Heart right ventricle (tissue), 16 donors: ENCODE measurements at regions not wholly inside any gene's neighbourhood (a gene's known extent, or its start where the extent isn't known, plus 50 kb on each side); places are given as distances from the start of the nearest gene placed in this dataset.

ENCODE experiments used
- ATAC-seq, 8 donors: fragments of 200-7000 bp; cut with Tn5 transposase; one replicate each; pipeline ENCODE4 v1.9.1; 2020; ENCODE audit warnings: mild to moderate bottlenecking in 8 of 8, moderate library complexity in 8 of 8, moderate number of reproducible peaks in 1 of 8
- DNase-seq, 2 donors: peaks; one replicate each; pipeline ENCODE4 v3.0.0-alpha.2; 2020
- H3K27ac ChIP-seq, 10 donors: fragments of 200-600 bp; sonication (generic) in 2 of 10; one replicate each; pipeline versions ENCODE4 v1.5.0 to v1.8.0; 2020 to 2022; ENCODE audit warnings: mild to moderate bottlenecking in 3 of 10
- H3K27me3 ChIP-seq, 7 donors: fragments of 200-600 bp; one replicate each; pipeline ENCODE4 v1.8.0; 2021 to 2022; ENCODE audit warnings: mild to moderate bottlenecking in 2 of 7
- H3K36me3 ChIP-seq, 9 donors: fragments of 200-600 bp; sonication (generic) in 1 of 9; one replicate each; pipeline versions ENCODE4 v1.5.0 to v1.8.0; 2020 to 2022; ENCODE audit warnings: mild to moderate bottlenecking in 2 of 9
- H3K4me1 ChIP-seq, 9 donors: fragments of 200-600 bp; sonication (generic) in 1 of 9; one replicate each; pipeline versions ENCODE4 v1.5.0 to v1.8.0; 2020 to 2022; ENCODE audit warnings: mild to moderate bottlenecking in 4 of 9
- H3K4me3 ChIP-seq, 10 donors: fragments of 200-600 bp; sonication (generic) in 2 of 10; one replicate each; pipeline versions ENCODE4 v1.5.0 to v1.8.0; 2020 to 2022; ENCODE audit warnings: mild to moderate bottlenecking in 7 of 10, moderate library complexity in 2 of 10
- H3K9me3 ChIP-seq, 11 donors: fragments of 200-600 bp in 10 of 11; sonication (generic) in 2 of 11; one replicate each; pipeline versions ENCODE4 v1.5.0 to v1.8.0; 2013 to 2022; ENCODE audit warnings: mild to moderate bottlenecking in 2 of 11, control low read depth in 1 of 11, moderate library complexity in 1 of 11
- WGBS, 2 donors: extraction: QIAGEN DNeasy Blood & Tissue Kit; methylation state at CpG; one replicate each; pipeline ENCODE4 v1.1.7; 2013; ENCODE audit warnings: inconsistent platforms in 1 of 2; 5-methylcytosine and 5-hydroxymethylcytosine counted together
- intact Hi-C, 10 donors: fragments of 100-400 bp; cut with DNase I; formaldehyde crosslinking; loops; one replicate each; pipeline versions ENCODE4 v1.11.1 to v1.14.2; 2022
- TF ChIP-seq, protein P1 (sequence below), 9 donors: fragments of 200-600 bp; sonication (generic) in 2 of 9; IDR thresholded peaks; one replicate each; pipeline versions ENCODE4 v1.5.0 to v1.8.0; 2021 to 2022; ENCODE audit warnings: antibody characterized with exemption in 9 of 9, mild to moderate bottlenecking in 5 of 9, moderate library complexity in 1 of 9
- donor health status: Arrhythmogenic right ventricular cardiomyopathy.
- donor health status: ischemic (EF 13 %, LVEDD 7.1; RV severe dilation, severe dysfunction).
- donor health status: healthy with polysubstance abuse.
- donor health status: DM: no; HTN: yes; CAD: no.
- donor health status: DM: no; HTN: no; CAD: no.
- donor health status: ischemic (EF 25% LVEDD 6.9; RV normal size, moderate dysfunction).
- donor health status: ischemic (EF 25% LVEDD 5.7; RV mildly dilated, moderate dysfunction).
- donor health status: healthy.
- donor health status: DM: yes; HTN: yes; CAD: no.
- donor health status: Ischemic cardiomyopathy.
- donor health status: ischemic (EF 35%, LVEDD 5.7; RV mildly dilated, moderate dysfunction).
- donor health status: nonischemic (EF 11% LVEDD 7.7; RV severe dilation, severe dysfunction).
- donor health status: DM: yes; HTN: yes; CAD: no.
- donor health status: PGD.
- donor health status: ischemic (EF 29% LVEDD 5.4; RV normal size, mild dysfunction).
- donor health status: nonischemic (EF 23%, LVEDD 6.1; RV moderate dilation, normal function).

DNA sequence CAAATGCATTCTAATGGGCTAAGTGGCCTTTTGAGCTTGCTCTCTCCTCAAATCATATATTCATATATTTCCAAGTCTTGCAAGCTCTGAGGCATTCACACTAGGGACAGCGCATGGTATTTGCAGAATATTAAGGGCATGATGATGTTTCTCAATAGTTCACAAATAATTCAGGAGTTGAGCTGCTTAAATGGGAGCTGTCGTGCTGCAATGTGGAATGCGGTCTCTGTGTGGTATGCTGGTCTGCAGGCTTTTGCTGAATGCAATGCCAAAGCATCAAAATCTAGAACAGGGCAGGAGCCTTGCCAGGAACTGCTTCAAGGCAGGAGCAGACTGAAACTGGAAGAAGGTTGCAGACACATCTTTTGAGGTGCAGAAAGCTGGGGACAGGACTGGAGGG lies 1060.0 kb downstream of the TBC1D22A start:
- H3K27me3 ChIP-seq, result peaks cover 0 to 29% (median 11%) of the 10 kb centered on the region in 7 donors
- ATAC-seq (no peak), DNase-seq (no peak)
- peaks cover 0 to 17% (median 0%) of the 10 kb centered on the region in 11 donors for H3K9me3 ChIP-seq
- H3K36me3 ChIP-seq, result no peaks in the 10 kb centered on the region
- 78 to 84% methylated on average over 3 of the region's 3 CpGs for WGBS, 2 donors
- no peak overlapping the region for H3K27ac ChIP-seq
- no peaks in the 10 kb centered on the region for H3K4me1 ChIP-seq
- TF ChIP-seq, protein P1, sequence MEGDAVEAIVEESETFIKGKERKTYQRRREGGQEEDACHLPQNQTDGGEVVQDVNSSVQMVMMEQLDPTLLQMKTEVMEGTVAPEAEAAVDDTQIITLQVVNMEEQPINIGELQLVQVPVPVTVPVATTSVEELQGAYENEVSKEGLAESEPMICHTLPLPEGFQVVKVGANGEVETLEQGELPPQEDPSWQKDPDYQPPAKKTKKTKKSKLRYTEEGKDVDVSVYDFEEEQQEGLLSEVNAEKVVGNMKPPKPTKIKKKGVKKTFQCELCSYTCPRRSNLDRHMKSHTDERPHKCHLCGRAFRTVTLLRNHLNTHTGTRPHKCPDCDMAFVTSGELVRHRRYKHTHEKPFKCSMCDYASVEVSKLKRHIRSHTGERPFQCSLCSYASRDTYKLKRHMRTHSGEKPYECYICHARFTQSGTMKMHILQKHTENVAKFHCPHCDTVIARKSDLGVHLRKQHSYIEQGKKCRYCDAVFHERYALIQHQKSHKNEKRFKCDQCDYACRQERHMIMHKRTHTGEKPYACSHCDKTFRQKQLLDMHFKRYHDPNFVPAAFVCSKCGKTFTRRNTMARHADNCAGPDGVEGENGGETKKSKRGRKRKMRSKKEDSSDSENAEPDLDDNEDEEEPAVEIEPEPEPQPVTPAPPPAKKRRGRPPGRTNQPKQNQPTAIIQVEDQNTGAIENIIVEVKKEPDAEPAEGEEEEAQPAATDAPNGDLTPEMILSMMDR (IDR thresholded peaks at IDR 0.05), result no peak
- intact Hi-C loops, result no loop called here
- H3K4me3 ChIP-seq, result no peak overlapping the region

DNA sequence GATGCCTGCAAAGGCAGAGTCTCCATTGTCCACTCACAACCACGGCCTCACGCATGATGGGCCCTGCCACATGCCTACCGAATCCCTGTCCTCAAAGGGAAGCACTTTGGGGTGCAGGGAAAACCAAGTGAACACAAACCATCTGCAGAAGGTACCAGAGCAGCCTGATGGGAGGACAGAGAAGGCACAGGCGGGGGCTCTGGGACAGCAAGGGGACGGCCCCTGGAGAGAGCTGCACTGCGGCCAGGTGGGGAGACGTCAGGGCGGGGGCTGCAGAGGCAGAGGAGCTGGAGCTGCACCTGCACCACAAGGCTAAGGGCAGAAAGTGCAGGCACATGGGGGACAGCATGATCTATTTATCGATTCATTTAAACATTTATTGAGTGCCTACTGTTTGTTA lies 1056.0 kb downstream of the TBC1D22A start:
- Histone ChIP-seq H3K27ac (no peak overlapping the region), H3K9me3 (peaks cover 0 to 20% (median 0%) of the 10 kb centered on the region in 11 donors), H3K4me3 (no peak overlapping the region), H3K36me3 (no peaks in the 10 kb centered on the region), H3K27me3 (peaks cover 0 to 17% (median 6%) of the 10 kb centered on the region in 7 donors), H3K4me1 (no peaks in the 10 kb centered on the region)
- no peak for ATAC-seq
- TF ChIP-seq, protein P1 (IDR thresholded peaks at IDR 0.05), result no peak
- WGBS, 2 donors, result 75 to 88% methylated on average over 9 of the region's 9 CpGs
- DNase-seq, result no peak
- intact Hi-C loops, result loop anchor here in 1 of 10 donors (10.0 kb wide), 1 partner anchor 64 kb away; no protein-coding TSS in a partner anchor

DNA sequence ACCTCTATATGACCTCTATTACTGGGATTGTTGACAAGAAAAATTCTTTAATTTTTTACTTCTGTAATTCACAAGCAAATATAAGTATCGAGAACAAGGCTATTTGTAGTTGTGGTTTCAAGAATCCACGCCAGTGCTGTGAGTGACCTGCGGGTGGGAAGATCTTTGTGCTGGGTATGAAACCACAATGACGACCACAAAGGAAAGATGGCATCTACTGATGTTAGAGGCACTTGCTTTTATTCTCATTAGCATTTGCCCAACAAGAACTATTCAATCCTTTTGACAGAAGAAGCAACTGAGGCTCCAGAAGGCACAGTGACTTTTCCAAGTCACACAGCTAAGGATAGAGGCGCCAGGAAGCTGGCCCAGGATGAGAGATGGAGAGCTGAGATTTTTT lies 1054.9 kb downstream of the TBC1D22A start:
- H3K9me3 ChIP-seq, result peaks cover 0 to 20% (median 0%) of the 10 kb centered on the region in 11 donors
- no peak overlapping the region for H3K4me3 ChIP-seq
- peaks cover 0 to 24% (median 5%) of the 10 kb centered on the region in 7 donors for H3K27me3 ChIP-seq
- H3K36me3 ChIP-seq, result no peaks in the 10 kb centered on the region
- WGBS, 2 donors, result 77 to 84% methylated on average over 5 of the region's 5 CpGs
- H3K4me1 ChIP-seq, result no peaks in the 10 kb centered on the region
- no peak for ATAC-seq
- TF ChIP-seq, protein P1 (IDR thresholded peaks at IDR 0.05), result no peak
- intact Hi-C loops, result loop anchor here in 1 of 10 donors (10.0 kb wide), 1 partner anchor 63 kb away; no protein-coding TSS in a partner anchor
- H3K27ac ChIP-seq, result no peak overlapping the region
- no peak for DNase-seq

DNA sequence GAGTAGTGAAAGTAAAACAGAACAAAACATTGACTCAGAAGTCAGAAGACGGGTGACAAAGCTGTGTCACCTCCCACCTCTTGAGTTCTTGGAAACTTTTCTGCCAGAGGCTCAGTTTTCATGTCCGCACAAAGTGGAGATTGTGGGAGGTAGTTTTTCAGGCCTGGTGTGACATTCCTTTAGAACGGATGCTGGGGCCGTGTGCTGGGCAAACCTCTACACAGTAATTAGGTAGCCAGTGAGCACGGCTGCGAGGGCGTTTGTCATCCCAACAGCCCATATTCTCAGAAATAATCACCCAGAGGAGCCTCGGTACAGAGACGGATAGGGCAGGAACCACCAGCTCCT lies 1054.4 kb downstream of the TBC1D22A start:
- no peak for ATAC-seq
- no peak overlapping the region for H3K27ac ChIP-seq
- H3K4me3 ChIP-seq, result no peak overlapping the region
- DNase-seq, result no peak
- peaks cover 0 to 20% (median 0%) of the 10 kb centered on the region in 11 donors for H3K9me3 ChIP-seq
- H3K36me3 ChIP-seq, result no peaks in the 10 kb centered on the region
- 74 to 82% methylated on average over 9 of the region's 9 CpGs for WGBS, 2 donors
- intact Hi-C loops, result loop anchor here in 1 of 10 donors (10.0 kb wide), 1 partner anchor 62 kb away; no protein-coding TSS in a partner anchor
- TF ChIP-seq, protein P1 (IDR thresholded peaks at IDR 0.05), result no peak
- H3K4me1 ChIP-seq, result no peaks in the 10 kb centered on the region
- H3K27me3 ChIP-seq, result peaks cover 0 to 24% (median 5%) of the 10 kb centered on the region in 7 donors
